A549 (cell line): ENCODE measurements at regions not wholly inside any gene's neighbourhood (a gene's known extent, or its start where the extent isn't known, plus 50 kb on each side); places are given as distances from the start of the nearest gene placed in this dataset.

Experiments used
- ATAC-seq, 2 experiments: fragments of 200-7000 bp in 1 of 2; fragments of >200 bp in 1 of 2; cut with Nextera tagmentation in 1 of 2; cut with Tn5 transposase in 1 of 2; 3 replicates each; pipeline versions ENCODE4 v1.8.0 to v1.9.1; 2018 to 2020; ENCODE audit warnings: mild to moderate bottlenecking in 1 of 2, moderate library complexity in 1 of 2
- CTCF ChIA-PET: fragments of 300-600 bp; sonication (Branson Sonifier 250); formaldehyde crosslinking; extraction: SDS; loops from one replicate; lab custom pipeline; 2021; ENCODE audit warnings: antibody characterized with exemption, inconsistent platforms; lab: Yijun Ruan, JAX
- POLR2A ChIA-PET: fragments of 350-600 bp; formaldehyde crosslinking; extraction: SDS; loops from one replicate; lab custom pipeline; 2021; ENCODE audit warnings: antibody characterized with exemption, inconsistent platforms; lab: Yijun Ruan, JAX
- DNase-seq, 2 experiments: peaks; one replicate each; pipeline versions ENCODE4 v3.0.0 to v3.0.0-alpha.2; 2011 to 2016; ENCODE audit warnings: low read depth in 1 of 2, low spot score in 1 of 2
- FAIRE-seq: peaks from 2 replicates; lab custom pipeline; 2011; peaks lifted over from hg19 to GRCh38; lab: Jason Lieb, UNC
- H3K27ac ChIP-seq, 2 experiments: fragments of >200 bp; sonication (Bioruptor Twin); formaldehyde crosslinking; 3 replicates each; pipeline ENCODE4 v1.5.1; 2016 to 2017
- H3K4me1 ChIP-seq: fragments of >200 bp; sonication (Bioruptor Twin); formaldehyde crosslinking; 3 replicates; pipeline ENCODE4 v1.6.1; 2016
- H3K4me2 ChIP-seq: fragments of >200 bp; sonication (Bioruptor Twin); formaldehyde crosslinking; 3 replicates; pipeline ENCODE4 v1.6.1; 2016
- H3K4me3 ChIP-seq: fragments of >200 bp; sonication (Bioruptor Twin); formaldehyde crosslinking; 3 replicates; pipeline ENCODE4 v1.5.1; 2016
- H3K9me3 ChIP-seq: fragments of >200 bp; sonication (Bioruptor Twin); formaldehyde crosslinking; 3 replicates; pipeline ENCODE4 v1.6.1; 2016
- ATOH8 ChIP-seq: fragments of 250-450 bp; sonication (Bioruptor Pico); IDR thresholded peaks from 2 replicates; pipeline ENCODE4 v1.5.0; 2020; ENCODE audit warnings: low read depth, mild to moderate bottlenecking, moderate library complexity
- BCL3 ChIP-seq: fragments of >200 bp; sonication (Bioruptor Twin); formaldehyde crosslinking; IDR thresholded peaks from 3 replicates; pipeline ENCODE4 v1.6.1; 2016
- CBX2 ChIP-seq: fragments of 200-600 bp; sonication (generic); IDR thresholded peaks from 2 replicates; pipeline ENCODE4 v1.6.1; 2016; ENCODE audit warnings: low read depth, mild to moderate bottlenecking, borderline replicate concordance
- CBX8 ChIP-seq: fragments of 200-600 bp; sonication (generic); IDR thresholded peaks from 2 replicates; pipeline ENCODE4 v1.6.1; 2016
- EHMT2 ChIP-seq: fragments of 200-600 bp; sonication (generic); IDR thresholded peaks from 2 replicates; pipeline ENCODE4 v1.6.1; 2016; ENCODE audit warnings: antibody characterized with exemption, low read depth, mild to moderate bottlenecking, moderate library complexity
- ELK1 ChIP-seq: fragments of 150-350 bp; IDR thresholded peaks from 2 replicates; pipeline ENCODE4 v1.6.1; 2014; ENCODE audit warnings: low read depth, mild to moderate bottlenecking, low read length
- ESRRA ChIP-seq: fragments of 150-350 bp; IDR thresholded peaks from 2 replicates; pipeline ENCODE4 v1.6.1; 2014; ENCODE audit warnings: mild to moderate bottlenecking, low read length, borderline replicate concordance
- FOSL2 ChIP-seq, 2 experiments: fragments of 450-650 bp in 1 of 2; fragments of >200 bp in 1 of 2; sonication (Bioruptor Twin) in 1 of 2; formaldehyde crosslinking; IDR thresholded peaks; 2 replicates each; pipeline versions ENCODE4 v1.5.0 to v1.6.1; 2016 to 2020; ENCODE audit warnings: mild to moderate bottlenecking in 1 of 2, moderate library complexity in 1 of 2
- MAZ ChIP-seq: fragments of 150-350 bp; IDR thresholded peaks from 2 replicates; pipeline ENCODE4 v1.6.1; 2014; ENCODE audit warnings: antibody characterized with exemption, low read depth, low read length, borderline replicate concordance
- NFE2L2 ChIP-seq: fragments of 150-350 bp; conservative IDR thresholded peaks from 2 replicates; pipeline ENCODE4 v1.6.1; 2014; ENCODE audit warnings: low read length
- NPAS2 ChIP-seq: fragments of 250-450 bp; sonication (Bioruptor Pico); IDR thresholded peaks from 2 replicates; pipeline ENCODE4 v1.8.0; 2022; ENCODE audit warnings: mild to moderate bottlenecking, moderate library complexity, borderline replicate concordance
- NR3C1 ChIP-seq: fragments of >200 bp; sonication (Bioruptor Twin); formaldehyde crosslinking; IDR thresholded peaks from 3 replicates; pipeline ENCODE4 v1.6.1; 2017
- POLR2AphosphoS2 ChIP-seq: conservative IDR thresholded peaks from 2 replicates; pipeline ENCODE4 v1.6.1; 2012; ENCODE audit warnings: low read length, improper control_type of control experiment, inconsistent platforms
- RAD21 ChIP-seq, 2 experiments: fragments of >200 bp in 1 of 2; sonication (Bioruptor Twin) in 1 of 2; formaldehyde crosslinking in 1 of 2; IDR thresholded peaks in 1 of 2; conservative IDR thresholded peaks in 1 of 2; 2 replicates in 1 of 2; 3 replicates in 1 of 2; pipeline ENCODE4 v1.6.1; 2012 to 2018; ENCODE audit warnings: inconsistent platforms in 1 of 2
- RARB ChIP-seq: fragments of 250-450 bp; sonication (Bioruptor Pico); IDR thresholded peaks from 2 replicates; pipeline ENCODE4 v1.8.0; 2021; ENCODE audit warnings: mild to moderate bottlenecking, moderate library complexity
- REST ChIP-seq: fragments of 200-600 bp; sonication (generic); IDR thresholded peaks from 2 replicates; pipeline ENCODE4 v1.6.1; 2016; ENCODE audit warnings: antibody characterized with exemption, mild to moderate bottlenecking, moderate library complexity
- RFX5 ChIP-seq: fragments of 450-650 bp; IDR thresholded peaks from 2 replicates; pipeline ENCODE4 v1.7.1; 2014; ENCODE audit warnings: antibody characterized with exemption, mild to moderate bottlenecking, moderate library complexity
- SMC3 ChIP-seq: fragments of >200 bp; sonication (Bioruptor Twin); formaldehyde crosslinking; IDR thresholded peaks from 3 replicates; pipeline ENCODE4 v1.6.1; 2018; ENCODE audit warnings: inconsistent platforms
- ZSCAN20 ChIP-seq: fragments of 250-450 bp; sonication (Bioruptor Pico); IDR thresholded peaks from 2 replicates; pipeline ENCODE4 v1.8.0; 2022; ENCODE audit warnings: mild to moderate bottlenecking, moderate library complexity
- WGBS: methylation state at CpG from one replicate; pipeline ENCODE4 v1.1.6; 2017; ENCODE audit errors: missing lambda C conversion rate; 5-methylcytosine and 5-hydroxymethylcytosine counted together

GRCh38 chr13:76737526-76737925 is 148.7 kb downstream of the KCTD12 start:
- ATAC-seq (no peak), DNase-seq (no peak), FAIRE-seq (no peak)
- H3K4me2 ChIP-seq = no peak overlapping the region
- 20% methylated on average over 3 of the region's 3 CpGs for WGBS
- CTCF ChIA-PET = no interaction called here
- H3K9me3 ChIP-seq = no peaks in the 10 kb centered on the region
- H3K4me3 ChIP-seq = no peak overlapping the region
- H3K27ac ChIP-seq = no peak overlapping the region
- POLR2A ChIA-PET = no interaction called here
- H3K4me1 ChIP-seq = no peaks in the 10 kb centered on the region
- no peak for TF ChIP-seq MAZ
- TF ChIP-seq NR3C1 = no peak
- TF ChIP-seq REST = no peak
- TF ChIP-seq BCL3 = no peak

- H3K9me3 ChIP-seq = no peaks in the 10 kb centered on the region
- TF ChIP-seq ATOH8 (CRISPR knock-in tag) (no peak), POLR2AphosphoS2 (no peak), RFX5 (no peak), EHMT2 (no peak), NR3C1 (no peak), MAZ (no peak), ELK1 (no peak), RARB (CRISPR knock-in tag) (no peak), CBX8 (no peak), ZSCAN20 (CRISPR knock-in tag) (no peak), CBX2 (no peak), RAD21 (conservative IDR thresholded peaks at IDR 0.05 in 1 of 2, IDR thresholded peaks at IDR 0.05 in 1 of 2) (no peak), FOSL2 (IDR thresholded peaks at IDR 0.05) (no peak), FOSL2 (CRISPR knock-in tag; IDR thresholded peaks at IDR 0.05) (no peak), NPAS2 (CRISPR knock-in tag) (no peak), NFE2L2 (no peak), ESRRA (no peak), SMC3 (no peak)
- ChIA-PET CTCF (no interaction called here), POLR2A (no interaction called here)
- H3K4me2 ChIP-seq = no peak overlapping the region
- H3K4me3 ChIP-seq = no peak overlapping the region
- ATAC-seq (no peak), FAIRE-seq (no peak), DNase-seq (no peak)
- H3K27ac ChIP-seq = no peak overlapping the region
- WGBS = 7% methylated on average over 3 of the region's 3 CpGs
- no peaks in the 10 kb centered on the region for H3K4me1 ChIP-seq
These were observed 150.6 kb downstream of the KCTD12 start for GRCh38 chr13:76735641-76736040.
